Omental fat pad (tissue), 3 donors: ENCODE measurements at regions not wholly inside any gene's neighbourhood (a gene's known extent, or its start where the extent isn't known, plus 50 kb on each side); places are given as distances from the start of the nearest gene placed in this dataset.

Experiments used
- ATAC-seq: fragments of 150-250 bp; one replicate; pipeline ENCODE4 v1.9.1; 2016; ENCODE audit warnings: mild to moderate bottlenecking, moderate library complexity; ENCODE audit not compliant: low FRiP score
- DNase-seq: peaks from one replicate; pipeline ENCODE4 v3.0.0-alpha.2; 2019; ENCODE audit warnings: low spot score
- CTCF ChIP-seq, 3 donors: fragments of 450-650 bp; IDR thresholded peaks; one replicate each; pipeline ENCODE4 v1.5.1; 2016 to 2017; ENCODE audit warnings: antibody characterized with exemption in 3 of 3, mild to moderate bottlenecking in 3 of 3, moderate library complexity in 2 of 3

GRCh38 chr5:12358371-12359090 lies 454.3 kb upstream of the CTNND2 start:
- ATAC-seq (no peak), DNase-seq (no peak)
- TF ChIP-seq CTCF (IDR thresholded peaks at IDR 0.05): no peak

- no peak for DNase-seq
- ATAC-seq: no peak
- no peak for TF ChIP-seq CTCF (IDR thresholded peaks at IDR 0.05)
Measured at GRCh38 chr5:12357626-12358025, 453.4 kb upstream of the CTNND2 start.

GRCh38 chr5:12354686-12355085 lies 450.4 kb upstream of the CTNND2 start:
- no peak for ATAC-seq
- no peak for TF ChIP-seq CTCF (IDR thresholded peaks at IDR 0.05)
- DNase-seq: no peak

GRCh38 chr5:12343558-12343957 lies 439.3 kb upstream of the CTNND2 start:
- DNase-seq (no peak), ATAC-seq (no peak)
- TF ChIP-seq CTCF (IDR thresholded peaks at IDR 0.05): no peak

GRCh38 chr5:12335938-12336337 lies 431.7 kb upstream of the CTNND2 start:
- DNase-seq (no peak), ATAC-seq (no peak)
- TF ChIP-seq CTCF (IDR thresholded peaks at IDR 0.05): no peak

- no peak for DNase-seq
- TF ChIP-seq CTCF (IDR thresholded peaks at IDR 0.05): no peak
- ATAC-seq: no peak
Measured at GRCh38 chr5:12332480-12332879, 428.2 kb upstream of the CTNND2 start.

- DNase-seq (no peak), ATAC-seq (no peak)
- no peak for TF ChIP-seq CTCF (IDR thresholded peaks at IDR 0.05)
Measured at GRCh38 chr5:12330993-12331588, 426.8 kb upstream of the CTNND2 start.
